Epithelial cell of proximal tubule (primary cell): ENCODE measurements at regions not wholly inside any gene's neighbourhood (a gene's known extent, or its start where the extent isn't known, plus 50 kb on each side); places are given as distances from the start of the nearest gene placed in this dataset.

ENCODE experiments used
- DNase-seq: peaks from one replicate; pipeline ENCODE4 v3.0.0-alpha.2; 2011; ENCODE audit warnings: low read depth
- H3K4me3 ChIP-seq: 2 replicates; pipeline ENCODE4 v1.5.1; 2011; ENCODE audit warnings: low read depth, mild to moderate bottlenecking, low read length
- CTCF ChIP-seq: conservative IDR thresholded peaks from 2 replicates; pipeline ENCODE4 v1.5.1; 2012; ENCODE audit warnings: low read depth, mild to moderate bottlenecking, low read length

- H3K4me3 ChIP-seq: no peak overlapping the region
- no peak for TF ChIP-seq CTCF
- no peak for DNase-seq
Measured at GRCh38 chr11:56819916-56820315, 71.4 kb upstream of the OR9G4 start.

- no peak for DNase-seq
- no peak for TF ChIP-seq CTCF
- no peak overlapping the region for H3K4me3 ChIP-seq
Measured at GRCh38 chr11:56817661-56818060, 69.2 kb upstream of the OR9G4 start.

GRCh38 chr11:56816259-56816658, 67.8 kb upstream of the OR9G4 start:
- DNase-seq: no peak
- no peak overlapping the region for H3K4me3 ChIP-seq
- no peak for TF ChIP-seq CTCF

GRCh38 chr11:56808326-56808725, 59.8 kb upstream of the OR9G4 start:
- TF ChIP-seq CTCF: no peak
- H3K4me3 ChIP-seq: no peak overlapping the region
- no peak for DNase-seq

GRCh38 chr11:56799691-56800210, 51.3 kb upstream of the OR9G4 start:
- DNase-seq: no peak
- no peak for TF ChIP-seq CTCF
- no peak overlapping the region for H3K4me3 ChIP-seq
